Left hindlimb (tissue), 1 donor: ENCODE measurements at regions not wholly inside any gene's neighbourhood (a gene's known extent, or its start where the extent isn't known, plus 50 kb on each side); places are given as distances from the start of the nearest gene placed in this dataset.

Experiments used
- DNase-seq: peaks from one replicate; pipeline ENCODE4 v3.0.0-alpha.2; 2018

- no peak for DNase-seq
These were observed 450.5 kb upstream of the ACVR2A start for GRCh38 chr2:147394179-147394790.

DNA sequence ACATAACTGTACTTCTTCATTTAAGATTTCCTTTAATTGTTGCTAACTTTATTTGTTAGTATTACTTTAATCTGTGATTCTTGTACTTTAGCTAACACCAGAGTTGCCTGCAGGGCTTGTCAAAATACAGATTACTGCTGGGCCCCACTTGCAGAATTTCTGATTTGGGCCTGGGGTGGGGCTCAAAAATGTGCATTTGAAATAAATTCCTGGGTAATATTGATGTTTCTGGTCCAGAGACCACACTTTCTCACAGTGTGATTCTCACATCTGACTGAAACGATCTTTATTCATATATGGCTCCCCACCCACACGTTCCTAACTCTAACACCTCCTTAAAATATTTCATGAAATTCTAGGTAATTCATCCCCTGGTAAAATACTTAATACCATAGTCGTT is 452.6 kb upstream of the ACVR2A start:
- DNase-seq: no peak

DNA sequence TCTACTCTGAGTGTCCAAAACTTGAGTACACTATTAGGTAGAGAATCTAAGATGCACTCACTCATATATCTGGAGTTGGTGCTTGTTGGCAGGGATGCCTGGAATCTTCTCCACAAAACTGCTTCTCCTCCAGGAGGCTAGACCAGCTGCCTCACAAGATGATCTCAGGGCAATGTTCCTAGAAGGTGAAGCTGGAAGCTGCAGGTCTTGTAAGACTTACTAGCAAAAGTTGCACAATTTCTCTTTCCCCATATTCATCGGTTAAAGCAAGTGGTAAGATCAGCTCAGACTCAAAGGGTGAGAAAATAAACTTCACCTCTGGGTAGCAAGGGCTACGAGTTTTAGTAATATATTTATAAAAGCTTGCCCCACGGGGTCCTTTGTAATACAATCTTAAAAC is 454.4 kb upstream of the ACVR2A start:
- no peak for DNase-seq

GRCh38 chr2:147389218-147389617 is 455.6 kb upstream of the ACVR2A start:
- no peak for DNase-seq

DNA sequence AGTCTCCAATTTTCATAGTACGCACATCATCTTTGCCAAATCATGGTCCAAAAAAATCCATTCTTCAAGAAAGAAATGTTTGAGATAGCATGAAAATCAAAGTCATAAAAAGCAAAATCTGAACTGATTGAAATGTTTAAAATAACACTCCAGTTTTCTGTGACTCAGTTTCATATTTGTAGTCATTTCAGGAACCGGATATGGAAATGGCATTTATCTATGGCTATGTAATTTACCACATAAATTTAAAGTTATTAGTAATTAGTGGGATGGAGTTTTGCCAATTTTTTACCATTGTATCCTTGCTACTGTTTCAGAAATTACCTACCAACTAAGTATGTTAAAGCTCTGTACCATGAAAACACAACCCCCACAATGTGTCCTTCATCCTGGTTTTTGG is 456.6 kb upstream of the ACVR2A start:
- DNase-seq: no peak

GRCh38 chr2:147386284-147386683 is 458.5 kb upstream of the ACVR2A start:
- no peak for DNase-seq

- DNase-seq: no peak
These were observed 459.2 kb upstream of the ACVR2A start for GRCh38 chr2:147385600-147385999.

DNA sequence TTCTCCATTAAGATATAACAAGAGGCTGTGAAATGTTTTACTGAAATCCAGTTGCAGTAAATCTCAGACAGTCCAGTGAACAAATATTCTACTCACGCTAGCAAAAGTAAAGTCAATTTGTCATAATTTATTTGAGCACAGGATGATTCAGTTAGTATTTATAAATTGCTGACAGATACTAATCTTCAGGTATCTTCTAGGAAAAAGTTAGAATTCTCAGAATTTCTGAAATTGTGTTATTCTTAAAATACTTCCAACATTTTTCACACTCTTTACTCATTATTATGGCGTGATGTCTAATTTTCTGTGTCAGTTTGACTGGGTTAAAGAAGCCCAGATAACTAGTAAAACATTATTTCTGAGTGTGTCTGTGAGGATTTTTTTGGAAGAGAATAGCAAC is 460.2 kb upstream of the ACVR2A start:
- DNase-seq: no peak

- DNase-seq: no peak
These were observed 462.4 kb upstream of the ACVR2A start for GRCh38 chr2:147382322-147382948.

DNA sequence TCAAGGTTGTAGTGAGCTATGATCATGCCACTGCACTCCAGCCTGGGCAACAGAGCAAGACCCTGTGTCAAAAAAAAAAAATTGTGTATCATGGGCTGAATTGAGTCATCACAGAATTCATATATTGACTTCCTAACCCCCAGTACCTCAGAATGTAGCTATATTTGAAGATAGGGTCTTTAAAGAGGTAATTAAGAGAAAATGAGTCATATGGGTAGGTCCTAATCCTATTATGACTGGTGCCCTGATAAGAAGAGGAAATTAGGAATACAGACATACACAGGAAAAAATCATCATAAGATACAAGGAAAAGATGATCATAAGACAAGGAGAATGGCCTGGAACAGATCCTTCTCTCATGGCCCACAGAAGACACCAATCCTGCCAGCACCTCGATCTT is 466.4 kb upstream of the ACVR2A start:
- no peak for DNase-seq

DNA sequence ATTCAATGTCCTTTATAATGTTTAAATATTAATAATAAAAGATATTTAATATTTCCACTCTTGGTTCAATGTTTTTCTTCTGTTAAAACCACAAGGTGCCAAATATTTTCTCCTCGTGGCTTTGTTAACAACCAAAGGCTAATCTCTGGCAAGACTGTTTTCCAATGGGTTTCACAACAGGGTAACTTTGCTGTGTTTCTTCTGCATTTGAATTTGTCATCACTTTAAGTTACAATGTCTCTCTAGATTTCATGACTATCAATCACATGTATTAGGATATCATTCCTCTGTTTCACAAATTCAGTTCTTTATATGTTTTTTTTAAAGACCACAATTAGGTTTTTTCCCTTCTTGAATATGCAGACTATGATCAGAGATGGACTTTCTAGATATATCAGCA is 469.8 kb upstream of the ACVR2A start:
- no peak for DNase-seq

DNA sequence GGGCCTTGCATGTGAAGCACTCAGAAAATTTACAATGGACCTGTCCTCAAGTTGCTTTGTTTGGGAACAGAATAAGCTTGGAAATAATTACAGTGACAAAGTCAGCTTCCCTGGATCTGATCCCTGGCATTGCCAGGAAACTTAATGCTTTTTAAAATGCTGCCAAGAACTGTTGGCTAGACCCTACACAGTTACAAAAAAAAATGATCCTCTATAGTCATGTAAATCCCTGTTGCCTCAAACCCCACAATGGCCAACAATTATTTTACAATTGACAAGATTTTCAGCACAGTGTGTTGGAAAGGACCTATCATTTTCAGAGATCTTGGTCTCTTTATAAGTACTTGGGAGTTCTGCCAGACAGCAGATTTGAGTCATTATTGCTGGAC is 470.4 kb upstream of the ACVR2A start:
- DNase-seq: no peak

DNA sequence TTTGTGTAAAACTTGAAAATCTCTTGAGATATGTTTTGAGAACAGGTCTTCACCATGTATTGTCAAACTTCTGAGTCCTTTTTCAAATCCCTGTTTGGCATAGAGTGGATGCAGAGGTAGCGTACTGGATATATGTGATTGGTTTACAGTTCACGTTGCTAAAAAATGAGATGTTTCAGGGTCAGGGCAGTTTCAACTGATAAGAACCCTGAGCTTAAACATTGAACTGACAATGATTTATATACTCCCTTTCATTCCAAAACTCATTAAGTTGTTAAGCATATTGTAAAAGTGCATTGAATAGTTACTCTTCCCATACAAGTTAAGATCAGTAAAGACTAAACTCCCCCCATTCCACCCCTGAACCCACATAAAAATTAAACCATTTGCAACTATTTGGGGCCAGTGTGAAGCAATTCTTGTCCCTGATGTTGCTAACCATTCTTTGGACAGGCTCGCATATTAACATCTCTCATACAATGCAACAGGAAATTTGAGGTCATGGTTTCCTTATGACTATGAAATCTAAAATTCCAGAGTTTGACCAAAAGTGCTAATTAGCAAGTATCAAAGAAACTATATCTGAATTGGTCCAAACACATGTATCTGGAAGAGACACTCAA is 470.9 kb upstream of the ACVR2A start:
- no peak for DNase-seq

GRCh38 chr2:147368306-147368705 is 476.5 kb upstream of the ACVR2A start:
- no peak for DNase-seq

GRCh38 chr2:147366279-147366678 is 478.6 kb upstream of the ACVR2A start:
- DNase-seq: no peak

GRCh38 chr2:147365622-147366021 is 479.2 kb upstream of the ACVR2A start:
- no peak for DNase-seq

GRCh38 chr2:147364597-147364996 is 480.2 kb upstream of the ACVR2A start:
- DNase-seq: no peak

GRCh38 chr2:147363181-147363580 is 481.6 kb upstream of the ACVR2A start:
- DNase-seq: no peak

GRCh38 chr2:147358375-147358774 is 486.5 kb upstream of the ACVR2A start:
- no peak for DNase-seq

DNA sequence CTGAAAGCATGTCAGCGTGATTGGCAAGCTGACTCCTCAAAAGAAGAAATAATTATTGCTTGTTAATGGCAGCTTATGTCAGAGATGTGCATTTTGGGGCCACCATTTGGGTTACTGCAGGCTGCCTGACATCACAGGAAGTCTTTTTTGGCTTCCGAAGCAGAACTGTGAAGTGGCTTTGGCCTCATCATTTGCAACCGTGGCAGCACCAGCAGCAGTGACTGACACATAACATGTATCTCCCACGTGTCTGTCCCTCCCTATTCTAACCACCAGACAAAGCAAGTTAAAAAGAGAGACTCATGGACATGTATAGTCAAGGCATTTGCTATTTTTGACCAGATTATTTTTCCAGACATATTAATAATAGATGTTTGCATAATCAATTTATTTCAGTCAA is 488.7 kb upstream of the ACVR2A start:
- DNase-seq: no peak

DNA sequence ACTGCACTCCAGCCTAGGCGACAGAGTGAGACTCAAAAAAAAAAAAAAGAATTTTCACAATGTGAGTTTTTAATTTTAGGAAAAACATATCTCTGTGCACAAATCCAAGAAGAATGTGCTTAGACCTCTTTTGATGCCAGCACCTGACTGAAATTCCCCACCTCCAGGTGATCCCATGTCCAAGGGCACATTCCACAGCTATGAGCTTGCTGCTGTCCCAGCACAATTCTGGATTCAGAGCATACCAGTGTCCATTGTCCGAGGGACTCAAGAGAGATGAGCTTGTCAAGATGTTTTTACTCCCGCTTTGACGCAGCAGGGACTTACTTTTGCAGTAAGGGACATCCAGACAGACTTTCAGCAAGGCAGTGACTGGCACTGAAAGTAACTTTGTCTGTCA is 489.1 kb upstream of the ACVR2A start:
- DNase-seq: no peak

GRCh38 chr2:147353072-147353381 is 491.8 kb upstream of the ACVR2A start:
- no peak for DNase-seq

- DNase-seq: no peak
These were observed 492.4 kb upstream of the ACVR2A start for GRCh38 chr2:147352264-147353071.

GRCh38 chr2:147351784-147352183 is 493.0 kb upstream of the ACVR2A start:
- no peak for DNase-seq
